Left renal cortex interstitium (tissue), 4 donors: ENCODE measurements at regions not wholly inside any gene's neighbourhood (a gene's known extent, or its start where the extent isn't known, plus 50 kb on each side); places are given as distances from the start of the nearest gene placed in this dataset.
"Not testable (repeated sequence)": the region's sequence is repeated elsewhere in the genome, so short reads cannot be mapped to it uniquely, and the experiment has no call there.

ENCODE experiments used
- DNase-seq, 4 donors: peaks; one replicate each; pipeline ENCODE4 v3.0.0-alpha.2; 2013; ENCODE audit warnings: low read depth in 4 of 4, low spot score in 2 of 4, missing footprints in 1 of 4

DNA sequence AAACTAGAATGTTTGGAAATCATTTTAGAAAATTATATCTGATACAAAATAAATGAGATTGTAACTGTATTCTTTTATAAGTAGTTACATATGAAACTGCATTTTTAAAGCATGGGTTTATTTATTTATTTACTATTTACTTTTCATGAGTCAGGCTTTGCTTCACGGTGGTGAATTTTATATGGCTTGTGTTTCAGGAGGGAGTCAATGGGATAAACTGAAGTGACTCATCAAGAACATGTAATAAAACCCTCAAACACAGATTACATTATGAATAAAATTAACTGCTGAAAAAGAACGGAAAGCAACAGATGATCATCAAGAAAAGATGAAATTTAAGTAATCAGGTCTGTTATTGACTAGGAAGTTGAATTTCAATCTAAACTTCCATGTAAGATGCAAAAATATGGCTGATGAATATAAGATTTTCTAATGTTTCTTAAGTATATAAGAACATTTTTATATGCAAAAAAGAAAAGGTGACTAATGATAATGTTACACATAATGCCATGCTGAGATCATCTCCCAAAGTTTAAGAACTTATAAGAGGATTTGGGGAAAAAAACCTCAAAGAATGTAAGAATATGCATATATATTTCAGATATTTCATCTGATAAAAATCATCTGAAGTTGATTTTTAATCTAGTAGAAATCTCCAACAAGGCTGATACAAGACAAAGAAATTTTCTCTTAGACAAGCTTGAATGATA lies 383.6 kb downstream of the SLITRK1 start:
- DNase-seq: no peak

DNA sequence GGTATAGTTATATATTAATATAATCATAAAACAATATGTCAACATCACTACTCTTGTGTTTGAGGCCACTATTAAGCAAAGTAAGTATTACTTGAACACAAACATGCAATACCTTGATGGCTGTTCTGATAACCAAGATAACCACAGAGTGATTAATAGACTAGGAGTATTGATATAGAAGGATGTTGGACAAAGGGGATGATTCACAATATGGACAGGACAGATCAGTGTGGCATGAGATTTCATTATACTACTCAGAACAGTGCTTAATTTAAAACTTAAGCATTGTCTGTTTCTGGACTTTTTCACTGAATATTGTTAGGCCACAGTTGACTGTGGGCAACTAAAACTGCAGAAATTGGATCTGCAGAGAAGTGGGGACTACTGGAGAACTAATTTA lies 384.2 kb downstream of the SLITRK1 start:
- DNase-seq: no peak

DNA sequence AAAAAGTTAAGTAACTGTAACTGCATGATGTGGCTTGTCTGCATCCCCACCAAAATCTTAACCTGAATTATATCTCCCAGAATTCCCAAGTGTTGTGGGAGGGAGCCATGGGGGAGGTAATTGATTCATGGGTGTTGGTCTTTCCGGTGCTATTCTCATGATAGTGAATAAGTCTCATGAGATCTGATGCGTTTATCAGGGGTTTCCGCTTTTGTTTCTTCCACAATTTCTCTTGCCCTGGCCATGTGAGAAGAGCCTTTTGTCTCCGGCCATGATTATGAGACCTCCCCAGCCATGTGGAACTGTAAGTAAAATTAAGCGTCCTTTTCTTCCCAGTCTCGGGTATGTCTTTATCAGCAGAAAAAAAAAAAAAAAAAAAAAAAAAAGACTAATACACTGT lies 385.8 kb downstream of the SLITRK1 start:
- no peak for DNase-seq

DNA sequence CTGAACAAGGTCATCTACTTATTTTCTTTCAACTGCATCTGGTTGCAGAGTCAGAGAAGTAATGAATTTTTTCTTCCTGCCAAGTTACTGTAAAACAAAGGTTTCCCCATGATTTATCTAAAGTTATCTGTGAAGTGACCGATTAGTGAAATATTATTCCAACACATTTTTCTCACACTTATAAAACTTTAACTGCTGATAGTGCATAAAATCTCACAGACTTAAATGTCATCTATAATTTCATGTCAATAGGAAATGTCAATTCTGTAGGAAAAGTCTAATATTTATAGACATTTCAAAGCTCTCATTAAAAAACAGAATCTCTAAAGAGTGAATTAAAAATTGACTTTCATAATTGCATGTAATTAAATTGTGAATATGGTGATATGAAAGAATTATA lies 397.2 kb downstream of the SLITRK1 start:
- no peak for DNase-seq

DNA sequence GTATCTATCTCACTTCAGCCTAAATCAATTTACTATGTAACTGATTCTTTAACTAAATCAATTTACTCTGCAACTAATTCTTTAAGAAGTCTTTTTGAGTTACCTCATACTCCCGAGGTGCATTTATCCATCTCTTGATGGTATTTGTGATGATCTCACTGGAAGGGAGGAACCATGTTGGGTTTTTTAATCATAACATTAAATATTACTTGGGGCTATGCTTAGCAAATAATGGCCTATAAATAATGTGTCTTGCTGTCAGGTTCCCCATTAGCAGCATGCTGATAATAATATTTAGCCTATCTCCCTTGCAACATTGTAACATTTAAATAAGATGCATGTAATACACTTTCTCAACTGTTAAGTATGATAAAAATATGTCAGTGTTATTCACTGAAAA lies 411.3 kb downstream of the SLITRK1 start:
- no peak for DNase-seq

DNA sequence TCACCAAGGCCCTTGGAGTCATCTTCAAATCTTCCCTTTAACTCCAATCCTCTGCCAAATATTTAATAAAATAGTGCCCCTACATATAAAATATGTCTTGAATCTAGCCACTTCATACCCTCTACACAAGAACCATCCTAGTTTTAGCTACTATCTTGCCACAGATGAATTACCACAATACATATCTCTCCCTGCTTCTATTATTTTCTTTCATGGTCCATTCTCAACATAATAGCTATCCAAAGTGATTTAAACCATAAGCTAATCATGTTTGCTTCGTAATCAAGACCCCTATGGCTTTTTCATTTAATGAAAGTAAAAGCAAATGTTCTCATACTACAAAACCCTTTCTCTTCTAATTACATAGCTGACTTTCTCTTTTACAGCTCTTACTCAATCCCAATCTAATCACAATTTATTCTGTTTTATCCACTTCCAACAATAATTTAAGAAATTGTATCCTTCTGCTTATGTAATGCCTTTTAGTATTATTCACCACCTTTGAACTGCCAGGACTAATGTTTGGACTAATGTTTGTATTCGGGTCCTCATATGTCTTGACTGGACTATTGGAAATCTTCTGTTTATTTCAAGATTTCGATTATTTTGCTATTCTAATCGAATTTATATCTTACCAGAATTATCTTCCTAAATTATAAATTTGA lies 412.0 kb downstream of the SLITRK1 start:
- no peak for DNase-seq

DNA sequence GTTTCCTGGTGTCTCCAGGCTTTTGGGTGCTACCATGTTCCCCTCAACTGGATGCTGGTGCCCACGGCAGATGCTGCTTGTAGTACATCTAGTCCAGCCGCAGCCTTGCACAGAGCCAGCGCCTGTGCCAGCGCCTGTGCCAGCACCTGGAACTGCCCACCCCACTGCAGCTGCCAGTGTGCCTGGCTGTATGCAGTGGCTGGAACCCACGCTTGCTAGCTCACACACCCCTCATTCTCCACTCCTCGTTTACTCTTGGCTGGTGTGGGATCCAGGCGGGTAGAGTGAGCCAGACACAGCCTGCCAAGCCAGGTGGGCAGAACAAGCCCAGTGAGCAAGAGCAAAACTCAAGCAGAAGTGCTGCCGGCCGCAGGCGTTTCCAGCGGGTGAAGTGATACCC lies 428.6 kb downstream of the SLITRK1 start:
- no peak for DNase-seq

DNA sequence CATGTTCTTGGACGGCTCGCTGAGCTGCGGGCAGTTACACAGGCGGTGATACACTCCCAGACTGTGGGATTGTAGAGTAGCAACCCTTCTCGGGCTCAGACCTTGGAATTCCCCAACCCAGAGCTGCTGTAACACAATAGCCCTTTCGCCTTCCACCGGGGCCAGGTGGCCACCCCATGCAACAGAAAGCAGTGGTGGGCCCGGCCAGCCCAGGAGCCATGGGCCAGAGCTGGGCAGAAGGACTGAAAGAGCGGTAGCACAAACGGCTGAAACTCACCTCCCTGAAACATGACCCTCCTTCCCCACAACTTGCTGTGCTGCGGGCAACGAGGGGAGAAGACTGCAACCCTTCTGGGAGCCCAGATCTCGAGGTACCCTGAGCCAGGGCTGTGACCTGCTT lies 429.0 kb downstream of the SLITRK1 start:
- DNase-seq: no peak

DNA sequence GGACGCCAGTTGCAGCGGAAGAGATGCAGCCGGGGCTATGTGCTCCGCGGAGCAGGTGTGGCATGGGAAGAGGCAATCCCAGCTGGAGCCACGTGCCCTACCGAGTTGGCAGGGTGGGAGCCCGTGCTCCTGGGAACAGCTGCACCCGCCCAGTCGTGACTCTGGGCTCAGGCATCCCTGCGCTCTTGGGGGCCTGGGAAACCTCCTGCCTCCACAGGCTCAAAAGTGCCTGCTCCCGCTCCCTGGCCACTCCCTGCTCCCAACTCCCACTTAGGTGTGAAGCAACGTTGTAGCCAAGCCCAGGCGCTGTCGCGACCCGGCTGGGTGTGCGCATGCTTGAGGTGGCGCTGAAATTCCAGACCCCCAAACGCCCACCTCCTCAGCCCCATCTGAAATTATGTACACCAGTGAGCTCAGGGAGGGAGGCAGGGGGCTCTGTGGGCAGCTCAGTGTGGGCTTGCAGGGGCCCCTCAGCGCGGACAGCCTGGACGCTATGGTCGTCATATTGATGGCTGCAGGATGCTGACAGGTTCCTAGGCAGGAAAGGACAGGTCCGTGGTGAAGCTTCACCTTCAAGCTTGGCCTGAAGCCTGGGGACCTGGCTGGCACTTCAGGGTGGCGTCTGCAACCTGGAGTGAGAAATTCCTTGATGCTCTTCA lies 429.9 kb downstream of the SLITRK1 start:
- no peak for DNase-seq

DNA sequence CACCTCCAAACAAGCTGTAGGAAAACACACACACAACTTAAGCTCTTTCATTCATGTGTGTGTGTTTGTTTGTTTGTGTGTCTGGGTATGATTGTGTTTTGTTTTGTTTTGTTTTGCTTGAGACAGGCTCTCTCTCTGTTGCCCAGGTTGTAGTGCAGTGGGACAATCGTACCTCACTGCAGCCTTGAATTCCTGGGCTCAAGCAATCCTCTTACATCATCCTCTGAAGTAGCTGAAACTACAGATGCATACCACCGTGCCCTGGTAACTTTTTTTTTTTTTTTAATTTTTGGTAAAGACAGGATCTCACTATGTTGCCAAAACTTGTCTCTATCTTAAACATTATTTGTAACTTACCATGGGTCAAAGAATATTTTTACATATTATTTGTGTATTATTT lies 431.7 kb downstream of the SLITRK1 start:
- DNase-seq: no peak

DNA sequence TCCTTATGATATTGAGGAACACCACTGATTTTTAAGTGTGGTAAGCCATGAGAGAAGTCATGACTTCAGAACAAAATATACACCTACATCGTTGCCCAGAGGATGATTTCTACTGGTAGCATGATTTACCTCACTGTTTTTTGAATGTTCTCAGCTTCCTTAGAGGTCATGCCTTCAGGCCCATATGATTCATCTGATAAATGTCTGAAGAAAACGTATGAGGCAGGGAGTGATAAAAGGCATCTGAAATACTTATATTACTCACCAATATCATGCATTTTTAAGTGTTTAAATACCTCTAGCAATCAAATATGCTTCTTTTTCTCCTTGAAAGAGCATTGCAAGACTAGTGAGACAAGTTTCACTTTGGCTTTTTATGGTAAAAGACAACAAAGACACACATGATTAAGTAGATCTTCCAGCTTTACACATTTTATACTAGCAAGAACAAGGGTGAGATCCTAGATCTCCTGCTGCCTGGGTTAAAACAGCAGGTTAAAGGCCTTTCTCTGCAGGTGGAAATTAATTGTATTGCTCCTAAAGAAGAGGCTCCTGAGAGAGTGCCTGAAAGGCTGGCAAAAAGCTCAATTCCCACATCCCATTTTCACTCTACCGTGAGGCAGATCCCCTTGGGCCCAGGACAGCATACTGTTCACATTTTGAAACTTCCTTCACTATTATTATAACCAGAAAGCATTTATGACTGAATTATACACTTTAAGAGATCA lies 432.4 kb downstream of the SLITRK1 start:
- DNase-seq: no peak

DNA sequence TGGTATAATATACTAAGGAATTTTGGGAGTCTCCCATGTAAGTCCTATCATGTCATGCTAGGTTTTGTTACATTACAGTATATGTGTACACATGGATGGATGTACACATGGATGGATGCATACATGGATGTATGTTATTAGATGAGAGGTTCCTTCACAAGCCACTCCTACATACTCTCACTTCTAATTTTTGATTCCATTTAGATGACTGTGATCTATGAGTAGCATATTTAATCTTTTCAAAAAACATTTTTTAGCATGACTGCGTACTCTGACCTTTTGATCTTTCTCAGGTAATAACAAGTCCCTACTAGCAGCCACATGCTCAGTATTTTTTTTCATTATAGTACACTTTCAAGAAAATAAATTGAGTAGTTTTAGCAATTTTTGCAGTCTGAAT lies 441.8 kb downstream of the SLITRK1 start:
- no peak for DNase-seq

DNA sequence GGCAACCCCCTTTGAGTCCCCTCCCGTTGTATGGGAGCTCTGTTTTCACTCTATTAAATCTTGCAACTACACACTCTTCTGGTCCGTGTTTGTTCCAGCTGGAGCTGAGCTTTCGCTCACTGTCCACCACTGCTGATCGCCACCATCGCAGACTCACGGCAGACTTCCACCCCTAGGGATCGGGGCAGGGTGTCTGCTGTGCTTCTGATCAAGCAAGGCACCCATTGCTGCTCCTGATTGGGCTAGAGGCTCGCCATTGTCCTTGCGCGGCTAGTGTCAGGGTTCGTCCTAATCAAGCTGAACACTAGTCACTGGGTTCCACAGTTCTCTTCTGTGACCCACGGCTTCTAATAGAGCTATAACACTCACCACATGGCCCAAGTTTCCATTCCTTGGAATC lies 442.8 kb downstream of the SLITRK1 start:
- DNase-seq: not testable (repeated sequence)

DNA sequence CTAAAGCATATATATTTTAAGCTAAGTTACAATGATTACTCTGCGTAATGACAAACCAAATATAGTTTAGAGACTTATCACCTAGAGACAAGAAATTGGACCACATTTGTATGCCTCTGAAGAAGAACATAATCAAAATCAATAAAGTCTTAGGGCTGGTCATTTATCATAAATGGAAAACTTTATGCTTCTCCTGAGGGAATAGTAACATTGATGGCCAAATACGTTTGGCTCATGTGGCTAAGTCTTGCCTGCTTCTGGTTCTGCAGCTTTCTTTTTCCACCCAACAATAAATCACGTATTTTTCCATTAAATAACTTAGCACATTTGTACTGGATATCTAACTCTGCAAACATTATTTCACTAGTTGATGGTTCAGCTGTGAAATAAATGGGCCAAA lies 458.4 kb downstream of the SLITRK1 start:
- no peak for DNase-seq

DNA sequence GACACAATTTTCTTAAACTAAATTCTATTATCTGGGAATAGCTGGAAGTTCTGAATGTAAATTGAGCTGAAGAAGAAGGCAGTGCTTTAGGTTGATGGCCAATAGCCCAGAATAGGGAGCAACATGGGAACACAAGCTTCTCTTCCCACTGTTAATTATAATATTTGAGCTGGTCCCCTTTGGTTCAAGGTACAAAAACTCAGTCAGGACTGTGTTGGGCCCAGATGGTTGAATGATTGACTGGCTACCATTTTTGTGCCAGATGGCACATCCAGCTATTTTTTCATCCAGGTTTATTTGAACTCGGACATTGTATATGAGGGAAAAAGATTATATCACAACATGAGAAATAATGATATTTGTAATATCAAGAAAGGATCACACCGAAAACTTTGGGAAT lies 458.9 kb downstream of the SLITRK1 start:
- no peak for DNase-seq

DNA sequence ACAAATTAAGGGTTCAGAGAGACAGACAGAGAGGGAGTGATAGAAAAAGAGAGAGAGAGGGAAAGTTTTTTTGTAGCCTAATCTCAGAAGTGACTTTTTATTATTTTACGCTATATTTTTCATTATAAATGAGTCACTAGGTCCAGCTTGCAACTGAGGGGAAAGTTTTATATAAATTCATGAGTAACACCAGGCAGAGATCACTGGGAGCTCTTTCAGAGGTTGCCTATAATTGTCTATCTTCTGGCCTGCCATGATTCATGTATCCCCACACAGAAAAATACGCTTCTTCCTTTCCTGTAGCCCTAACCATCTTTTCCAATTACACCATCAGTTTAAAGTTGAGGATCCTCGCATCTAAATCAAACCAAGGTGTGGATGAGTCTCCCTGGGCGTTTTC lies 467.9 kb downstream of the SLITRK1 start:
- no peak for DNase-seq

DNA sequence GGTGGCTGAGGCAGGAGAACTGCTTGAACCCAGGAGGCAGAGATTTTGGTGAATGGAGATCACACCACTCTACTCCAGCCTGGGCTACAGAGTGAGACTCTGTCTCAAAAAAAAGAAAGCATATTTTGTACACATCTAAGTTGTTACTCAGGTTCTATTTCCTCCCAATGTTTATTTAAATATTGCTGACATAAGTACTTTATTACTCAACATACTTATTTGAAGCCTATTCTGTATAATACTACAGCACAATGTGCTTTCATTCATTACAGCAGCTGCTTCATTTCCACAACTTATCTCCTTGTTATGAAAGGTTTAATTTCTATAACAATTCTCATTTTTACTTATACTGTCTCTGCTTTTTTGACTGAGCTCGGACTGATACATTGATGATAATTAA lies 495.7 kb downstream of the SLITRK1 start:
- no peak for DNase-seq

DNA sequence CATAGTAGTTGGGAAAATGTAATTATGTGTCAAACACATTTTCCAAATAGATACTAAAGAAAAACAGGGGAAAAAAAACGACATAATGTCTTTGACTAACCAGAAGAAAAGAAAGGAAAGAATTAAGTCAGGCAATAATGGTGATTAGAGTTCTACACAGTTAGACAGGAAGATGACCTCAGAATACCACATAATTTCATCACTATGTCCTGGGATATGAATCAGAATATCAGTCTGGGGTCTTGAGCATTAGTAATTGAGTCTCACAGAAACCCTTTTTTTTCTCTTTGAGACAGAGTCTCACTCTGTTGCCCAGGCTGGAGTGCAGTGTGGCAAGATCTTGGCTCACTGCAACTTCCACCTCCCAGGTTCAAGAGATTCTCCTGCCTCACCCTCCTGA lies 503.4 kb downstream of the SLITRK1 start:
- DNase-seq: no peak

DNA sequence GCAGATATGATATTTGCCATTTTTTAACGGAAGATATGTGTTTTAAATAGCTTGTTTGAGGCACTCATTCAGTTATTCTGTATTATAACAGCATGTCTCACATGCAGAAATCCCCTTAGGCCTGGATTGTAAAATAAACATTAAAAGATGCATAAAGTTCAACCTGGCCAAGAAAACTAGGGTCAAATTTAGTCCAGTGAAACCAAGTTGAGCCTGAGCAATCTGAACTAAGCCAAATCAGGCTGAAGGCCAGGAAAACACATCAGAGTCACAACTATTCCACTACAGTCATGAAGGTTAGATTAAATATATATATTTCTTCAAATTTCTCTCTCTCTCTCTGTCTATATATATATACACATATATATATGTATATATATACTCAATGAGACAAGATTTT lies 504.8 kb downstream of the SLITRK1 start:
- DNase-seq: no peak

DNA sequence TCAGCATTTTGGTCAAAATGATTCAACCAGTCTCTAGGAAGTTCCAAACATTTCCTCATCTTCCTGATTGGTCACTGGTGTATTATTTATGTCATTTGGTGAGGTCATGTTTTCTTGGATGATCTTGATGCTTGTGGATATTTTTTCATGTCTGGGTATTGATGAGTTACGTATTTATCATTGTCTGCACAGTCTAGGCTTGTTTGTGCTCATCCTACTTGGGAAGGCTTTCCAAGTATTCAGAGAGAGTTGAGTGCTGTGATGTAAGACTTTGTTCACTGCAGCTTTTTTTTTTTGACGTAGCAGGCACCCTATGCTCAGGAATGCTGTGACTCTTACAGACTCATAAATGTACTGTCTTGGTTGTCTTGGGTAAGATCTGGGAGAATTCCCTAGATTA lies 509.5 kb downstream of the SLITRK1 start:
- DNase-seq: no peak

DNA sequence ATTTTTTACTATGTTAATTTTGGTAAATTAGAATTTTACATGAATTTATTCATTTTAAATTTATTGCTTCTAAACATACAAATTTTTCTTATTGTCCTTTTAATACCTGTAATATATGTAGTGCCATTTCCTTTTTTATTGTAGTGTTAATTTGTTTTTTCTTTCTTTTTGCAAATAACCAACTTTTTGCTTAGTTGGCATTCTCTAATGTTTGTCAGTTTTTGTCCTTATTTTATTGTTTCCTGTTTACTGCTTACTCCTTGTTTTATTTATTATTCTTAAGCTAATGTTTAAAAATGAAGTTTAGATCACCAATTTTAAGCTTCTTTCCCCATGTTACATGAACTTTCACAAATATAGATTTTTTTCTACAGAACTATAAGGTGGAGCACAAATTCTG lies 516.6 kb downstream of the SLITRK1 start:
- no peak for DNase-seq

DNA sequence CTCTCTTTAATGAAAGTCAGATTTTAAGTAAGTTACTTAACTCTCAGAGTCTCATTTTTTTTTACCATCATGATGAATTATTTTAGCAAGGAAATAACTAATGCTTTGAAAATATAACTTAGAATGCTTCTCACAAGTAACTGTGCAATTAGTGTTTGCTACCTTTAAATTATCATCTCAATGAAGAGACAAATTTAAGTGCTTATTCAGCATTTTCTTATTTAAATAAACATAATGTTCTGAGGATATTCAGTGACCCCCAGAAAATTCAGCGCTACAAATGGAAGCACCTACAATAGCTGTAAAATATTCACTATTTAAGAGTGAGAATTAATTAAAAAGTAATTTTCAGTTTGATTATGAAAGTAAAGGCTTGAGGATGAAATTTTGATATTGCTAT lies 527.2 kb downstream of the SLITRK1 start:
- DNase-seq: no peak
